GM12878 (cell line): ENCODE measurements at regions not wholly inside any gene's neighbourhood (a gene's known extent, or its start where the extent isn't known, plus 50 kb on each side); places are given as distances from the start of the nearest gene placed in this dataset.
"Not testable (repeated sequence)": the region's sequence is repeated elsewhere in the genome, so short reads cannot be mapped to it uniquely, and the experiment has no call there.

Experiments
- ATAC-seq: fragments of 200-7000 bp; cut with Tn5 transposase; 3 replicates; pipeline ENCODE4 v1.9.1; 2020; ENCODE audit warnings: mild to moderate bottlenecking, moderate library complexity
- BruUV-seq: library from RNA; stranded (reverse); fragments of 400-500 nt; replicated peaks from 2 replicates; lab custom pipeline; 2021; lab: Mats Ljungman, UMichigan
- CTCF ChIA-PET: fragments of 300-600 bp; sonication (Branson Sonifier 250); formaldehyde crosslinking; extraction: SDS; loops from one replicate; lab custom pipeline; 2021; ENCODE audit warnings: inconsistent platforms; lab: Yijun Ruan, JAX
- POLR2A ChIA-PET: fragments of 350-600 bp; formaldehyde crosslinking; extraction: SDS; loops from one replicate; lab custom pipeline; 2021; ENCODE audit warnings: inconsistent platforms; lab: Charles Lee
- RAD21 ChIA-PET: fragments of 300-600 bp; sonication (Branson Sonifier 250); formaldehyde crosslinking; loops from one replicate; lab custom pipeline; 2023; ENCODE audit warnings: antibody characterized with exemption; ENCODE audit not compliant: unreplicated experiment; lab: Charles Lee
- SMC1A ChIA-PET: fragments of 300-600 bp; sonication (Branson Sonifier 250); formaldehyde crosslinking; loops from one replicate; lab custom pipeline; 2023; ENCODE audit not compliant: unreplicated experiment, uncharacterized antibody; lab: Charles Lee
- DNase-seq: peaks from one replicate; pipeline ENCODE4 v3.0.0-alpha.2; 2011; ENCODE audit warnings: low read depth, low spot score
- FAIRE-seq: peaks from 3 replicates; lab custom pipeline; 2011; peaks lifted over from hg19 to GRCh38; lab: Jason Lieb, UNC
- H2AFZ ChIP-seq: 2 replicates; pipeline ENCODE4 v1.6.0; 2011; ENCODE audit warnings: low read depth, low read length, control low read depth; ENCODE audit not compliant: control insufficient read depth
- H3K27ac ChIP-seq: 2 replicates; pipeline ENCODE4 v1.5.1; 2011; ENCODE audit warnings: control low read depth; ENCODE audit not compliant: control insufficient read depth, insufficient read depth
- H3K27me3 ChIP-seq, 2 experiments: replicated peaks in 1 of 2; 2 replicates each; pipeline versions ENCODE4 v1.6.0 to v1.6.1; 2011; ENCODE audit warnings: low read length in 1 of 2; ENCODE audit not compliant: control insufficient read depth in 2 of 2, insufficient read depth in 2 of 2
- H3K36me3 ChIP-seq, 2 experiments: 2 replicates each; pipeline ENCODE4 v1.5.1; 2011; ENCODE audit warnings: low read length in 1 of 2; ENCODE audit not compliant: control insufficient read depth in 2 of 2, insufficient read depth in 2 of 2
- H3K4me1 ChIP-seq: 2 replicates; pipeline ENCODE4 v1.6.1; 2011; ENCODE audit warnings: mild to moderate bottlenecking, low read length, moderate library complexity, mixed read lengths; ENCODE audit not compliant: control insufficient read depth, insufficient read depth
- H3K4me2 ChIP-seq: 2 replicates; pipeline ENCODE4 v1.6.0; 2011; ENCODE audit warnings: control low read depth; ENCODE audit not compliant: control insufficient read depth, insufficient read depth
- H3K4me3 ChIP-seq: fragments of 200-600 bp; sonication (generic); 2 replicates; pipeline ENCODE4 v1.5.1; 2016
- H3K79me2 ChIP-seq: 2 replicates; pipeline ENCODE4 v1.6.0; 2011; ENCODE audit warnings: low read length; ENCODE audit not compliant: control insufficient read depth, insufficient read depth
- H3K9ac ChIP-seq: 2 replicates; pipeline ENCODE4 v1.8.0; 2011; ENCODE audit warnings: low read length, control low read depth, mixed read lengths; ENCODE audit not compliant: control insufficient read depth, insufficient read depth
- H3K9me3 ChIP-seq: replicated peaks from 3 replicates; pipeline ENCODE4 v1.5.1; 2011; ENCODE audit warnings: mild to moderate bottlenecking, low read length; ENCODE audit not compliant: control insufficient read depth, insufficient read depth
- H4K20me1 ChIP-seq: 2 replicates; pipeline ENCODE4 v1.6.0; 2011; ENCODE audit not compliant: control insufficient read depth, insufficient read depth
- BACH1 ChIP-seq: fragments of 450-650 bp; IDR thresholded peaks from 2 replicates; pipeline ENCODE4 v1.6.1; 2017; ENCODE audit warnings: mild to moderate bottlenecking, borderline replicate concordance
- BHLHE40 ChIP-seq, 2 experiments: fragments of 450-650 bp in 1 of 2; IDR thresholded peaks; 2 replicates each; pipeline ENCODE4 v1.6.1; 2011 to 2017; ENCODE audit warnings: low read depth in 2 of 2, borderline replicate concordance in 1 of 2, improper control_type of control experiment in 1 of 2, low read length in 1 of 2, mild to moderate bottlenecking in 1 of 2
- CHD1 ChIP-seq: IDR thresholded peaks from 2 replicates; pipeline ENCODE4 v1.6.1; 2012; ENCODE audit warnings: low read depth, low read length, improper control_type of control experiment
- CREB1 ChIP-seq: IDR thresholded peaks from 2 replicates; pipeline ENCODE4 v1.6.1; 2012; ENCODE audit warnings: low read depth, mild to moderate bottlenecking, inconsistent platforms
- GATAD2B ChIP-seq: fragments of 450-650 bp; conservative IDR thresholded peaks from 2 replicates; pipeline ENCODE4 v1.6.1; 2017; ENCODE audit warnings: low read depth, mild to moderate bottlenecking, moderate library complexity
- HDAC2 ChIP-seq: fragments of 200-600 bp; sonication (generic); IDR thresholded peaks from 2 replicates; pipeline ENCODE4 v1.6.1; 2017
- HDAC6 ChIP-seq: fragments of 200-600 bp; sonication (generic); IDR thresholded peaks from one replicate; pipeline ENCODE4 v1.8.0; 2017; ENCODE audit warnings: antibody characterized with exemption; ENCODE audit not compliant: unreplicated experiment
- KLF5 ChIP-seq: fragments of 450-650 bp; IDR thresholded peaks from 2 replicates; pipeline ENCODE4 v1.6.1; 2014; ENCODE audit warnings: mild to moderate bottlenecking; ENCODE audit not compliant: partially characterized antibody
- MTA3 ChIP-seq: IDR thresholded peaks from 2 replicates; pipeline ENCODE4 v1.6.1; 2012; ENCODE audit warnings: low read length, inconsistent platforms, borderline replicate concordance
- POLR2A ChIP-seq: IDR thresholded peaks from 2 replicates; pipeline ENCODE4 v1.6.1; 2011; ENCODE audit warnings: low read depth, mild to moderate bottlenecking, low read length
- POLR2AphosphoS5 ChIP-seq: IDR thresholded peaks from 2 replicates; pipeline ENCODE4 v1.6.1; 2011; ENCODE audit warnings: mild to moderate bottlenecking, low read length, inconsistent platforms
- POU2F2 ChIP-seq: IDR thresholded peaks from 3 replicates; pipeline ENCODE4 v1.6.1; 2011; ENCODE audit warnings: low read depth, mild to moderate bottlenecking, low read length, borderline replicate concordance
- ZNF217 ChIP-seq: fragments of 450-650 bp; IDR thresholded peaks from 2 replicates; pipeline ENCODE4 v1.6.1; 2017; ENCODE audit warnings: antibody characterized with exemption, mild to moderate bottlenecking
- ZNF687 ChIP-seq: fragments of 450-650 bp; IDR thresholded peaks from 2 replicates; pipeline ENCODE4 v1.6.1; 2017; ENCODE audit warnings: mild to moderate bottlenecking, moderate library complexity
- WGBS: methylation state at CpG from one replicate; pipeline ENCODE4 v1.1.6; 2016; ENCODE audit warnings: low lambda C conversion rate; ENCODE audit not compliant: insufficient replicate concordance, insufficient coverage; ENCODE audit errors: missing lambda C conversion rate; 5-methylcytosine and 5-hydroxymethylcytosine counted together
- in situ Hi-C: fragments of 300-500 bp; cut with MboI; formaldehyde crosslinking; loops from 9 replicates; pipeline ENCODE4 v1.14.3; 2018; ENCODE audit warnings: mixed read lengths
- intact Hi-C: fragments of 100-400 bp; cut with micrococcal nuclease; formaldehyde crosslinking; loops from one replicate; pipeline ENCODE4 v1.14.2; 2022; ENCODE audit not compliant: unreplicated experiment

GRCh38 chr9:62799851-62800371 is 1610.1 kb downstream of the SPATA31A7 start:
- Histone ChIP-seq H3K9ac (peak overlapping the region; percentile 70), H3K79me2 (peaks cover 42% of the 10 kb centered on the region), H3K4me2 (peak overlapping the region; percentile 96), H2AFZ (peak overlapping the region; percentile 58), H3K27ac (peak overlapping the region; percentile 94), H3K4me3 (peak overlapping the region; percentile 79)
- H3K4me1 ChIP-seq, in situ Hi-C loops, DNase-seq, BruUV-seq, H3K27me3 ChIP-seq, intact Hi-C loops, H4K20me1 ChIP-seq, H3K9me3 ChIP-seq, H3K36me3 ChIP-seq, FAIRE-seq: not testable (repeated sequence)
- ATAC-seq = peak; percentile 39
- SMC1A ChIA-PET = interaction anchor here (1.4 to 1.8 kb wide), 2 partner anchors 1017 to 1018 kb away, joined by 17 to 26 read pairs; no protein-coding TSS in a partner anchor
- CTCF ChIA-PET = interaction anchor here (3.3 kb wide), 1 partner anchor 1017 kb away, joined by 25 read pairs; no protein-coding TSS in a partner anchor
- 4% methylated on average over 36 of the region's 36 CpGs for WGBS
- peak; percentile 72 for TF ChIP-seq HDAC6
- peak; percentile 4; the same call in 1 of the 3 replicates for TF ChIP-seq POU2F2
- peak; percentile 60 for TF ChIP-seq BACH1
- 0 out of 2 replicates have a peak, but pooled peaks have one; percentile 33 for TF ChIP-seq CREB1
- TF ChIP-seq ZNF687 = peak; percentile 43; the same call in 1 of the 2 replicates
- peak; percentile 21; the same call in 1 of the 2 replicates for TF ChIP-seq MTA3
- 0 out of 2 replicates have a peak, but pooled peaks have one; percentile 14 for TF ChIP-seq POLR2AphosphoS5
- TF ChIP-seq POLR2A = peak; percentile 36; the same call in 1 of the 2 replicates
- TF ChIP-seq GATAD2B = peak; percentile 76
- 0 out of 2 replicates have a peak, but pooled peaks have one; percentile 39 for TF ChIP-seq CHD1
- peak; percentile 24 for TF ChIP-seq KLF5
- 0 out of 2 replicates have a peak, but pooled peaks have one; percentile 20 for TF ChIP-seq ZNF217
- peak; percentile 19; the same call in 1 of the 2 replicates for TF ChIP-seq HDAC2
- TF ChIP-seq BHLHE40 (IDR thresholded peaks at IDR 0.05; ENCODE audit: borderline replicate concordance in 1 of 2, low read depth in 2 of 2, low read length in 1 of 2) = peak in 1 of 2 experiments; percentile 56; a peak in 1 of 4 replicates
- RAD21 ChIA-PET = interaction anchor here (3.3 kb wide), 1 partner anchor 1017 kb away, joined by 47 read pairs; no protein-coding TSS in a partner anchor
- POLR2A ChIA-PET = interaction anchor here (3.4 kb wide), 1 partner anchor 1017 kb away, joined by 35 read pairs; no protein-coding TSS in a partner anchor
